ENCODE measurements at regions not wholly inside any gene's neighbourhood (a gene's known extent, or its start where the extent isn't known, plus 50 kb on each side); places are given as distances from the start of the nearest gene placed in this dataset.

DNA sequence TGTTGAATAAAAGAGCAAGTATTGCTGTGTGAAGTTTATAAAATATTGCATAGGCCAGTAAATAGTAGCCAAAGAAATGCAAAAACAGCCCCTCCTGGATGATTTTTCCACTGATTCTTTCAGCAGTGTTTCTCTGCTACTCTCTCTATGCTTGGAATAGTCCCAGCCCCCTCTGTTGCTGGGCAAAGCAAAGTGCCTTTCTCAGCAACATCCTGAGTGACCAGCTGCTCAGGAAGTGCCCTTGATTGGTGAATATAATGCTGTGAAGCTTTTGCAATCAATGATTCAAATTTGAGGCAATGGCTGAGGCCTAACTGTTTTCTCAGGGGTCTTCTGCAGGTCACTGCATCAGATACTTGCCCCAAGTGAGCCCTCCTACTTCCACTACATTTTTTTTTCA, 656.7 kb downstream of the ZNF674 start:
- ChIA-PET CTCF (no interaction called here), POLR2A (ENCODE audit: unreplicated experiment) (no interaction called here)
- H2BK20ac ChIP-seq (ENCODE audit: low read depth, low read length), result no peak overlapping the region
- no peak overlapping the region for H2BK120ac ChIP-seq (ENCODE audit: low read depth, low read length)
- no peak for ATAC-seq (ENCODE audit: low read depth)
- H2BK5ac ChIP-seq (ENCODE audit: low read depth, low read length, poor library complexity, severe bottlenecking), result no peak overlapping the region
- no peak overlapping the region for H4K91ac ChIP-seq (ENCODE audit: insufficient read depth, low read depth, low read length)
- no peak overlapping the region for H3K4ac ChIP-seq (ENCODE audit: low read depth, low read length)
- no peak overlapping the region for H3K4me2 ChIP-seq (ENCODE audit: low read depth, low read length)
- no peaks in the 10 kb centered on the region for H3K9me1 ChIP-seq (ENCODE audit: insufficient read depth, low read length)
- no peak overlapping the region for H2BK15ac ChIP-seq (ENCODE audit: low read depth, low read length)
- H3K27me3 ChIP-seq (ENCODE audit: control insufficient read depth, insufficient read depth, low read length), result peaks cover 12% of the 10 kb centered on the region
- intact Hi-C loops (cut with micrococcal nuclease), result no loop called here
- no peak overlapping the region for H3K18ac ChIP-seq (ENCODE audit: low read depth, low read length)
- dilution Hi-C loops (cut with HindIII; ENCODE audit: low sequenced_read_pairs, unreplicated experiment), result no loop called here
- no peak for TF ChIP-seq CEBPB (IDR thresholded peaks at IDR 0.05; ENCODE audit: low read depth, low read length)
- TF ChIP-seq, protein P1, sequence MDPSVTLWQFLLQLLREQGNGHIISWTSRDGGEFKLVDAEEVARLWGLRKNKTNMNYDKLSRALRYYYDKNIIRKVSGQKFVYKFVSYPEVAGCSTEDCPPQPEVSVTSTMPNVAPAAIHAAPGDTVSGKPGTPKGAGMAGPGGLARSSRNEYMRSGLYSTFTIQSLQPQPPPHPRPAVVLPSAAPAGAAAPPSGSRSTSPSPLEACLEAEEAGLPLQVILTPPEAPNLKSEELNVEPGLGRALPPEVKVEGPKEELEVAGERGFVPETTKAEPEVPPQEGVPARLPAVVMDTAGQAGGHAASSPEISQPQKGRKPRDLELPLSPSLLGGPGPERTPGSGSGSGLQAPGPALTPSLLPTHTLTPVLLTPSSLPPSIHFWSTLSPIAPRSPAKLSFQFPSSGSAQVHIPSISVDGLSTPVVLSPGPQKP (IDR thresholded peaks at IDR 0.05; ENCODE audit: borderline replicate concordance, low read depth, low read length), result no peak
- TF ChIP-seq NFE2L2 (IDR thresholded peaks at IDR 0.05; ENCODE audit: low read depth, low read length), result no peak
- H3K56ac ChIP-seq (ENCODE audit: extremely low read depth, insufficient read depth, low read length), result no peak overlapping the region
- in situ Hi-C loops (cut with MboI; ENCODE audit: low sequenced_read_pairs), result no loop called here
- H3K36me3 ChIP-seq (ENCODE audit: control insufficient read depth, insufficient read depth, low read length), result no peaks in the 10 kb centered on the region
- no peak overlapping the region for H3K9ac ChIP-seq (ENCODE audit: low read depth, low read length)
- H2AFZ ChIP-seq (replicated peaks; ENCODE audit: low read length, poor library complexity), result no peak overlapping the region
- H3K9me3 ChIP-seq (ENCODE audit: control insufficient read depth, insufficient read depth, low read length), result no peaks in the 10 kb centered on the region
- H3K23ac ChIP-seq (ENCODE audit: low read depth, low read length), result no peak overlapping the region
- H4K8ac ChIP-seq (ENCODE audit: low read depth in 2 of 2, low read length in 2 of 2), result no peak overlapping the region
- H3K4me1 ChIP-seq (ENCODE audit: control insufficient read depth, insufficient read depth, low read length), result no peaks in the 10 kb centered on the region
- DNase-seq, result no peak
- no peak overlapping the region for H3K14ac ChIP-seq (replicated peaks; ENCODE audit: low read depth, low read length)
- no peaks in the 10 kb centered on the region for H3K79me1 ChIP-seq (ENCODE audit: low read depth in 1 of 2, low read length in 2 of 2)
- H2AK9ac ChIP-seq (replicated peaks; ENCODE audit: low read depth, low read length, poor library complexity), result no peak overlapping the region
- no TSS peak for BruUV-seq (replicated peaks)
- no peaks in the 10 kb centered on the region for H4K20me1 ChIP-seq (ENCODE audit: insufficient read depth, low read length)
- no peak overlapping the region for H3K27ac ChIP-seq (ENCODE audit: insufficient read depth, low read length)
- H2AK5ac ChIP-seq (ENCODE audit: low read depth, low read length), result no peak overlapping the region
- H3K4me3 ChIP-seq (ENCODE audit: insufficient read depth, low read depth, low read length), result no peak overlapping the region
- H4K5ac ChIP-seq (ENCODE audit: low read depth, low read length), result no peak overlapping the region

Measured in IMR-90 (cell line).